GM21717 (cell line): ENCODE measurements at regions not wholly inside any gene's neighbourhood (a gene's known extent, or its start where the extent isn't known, plus 50 kb on each side); places are given as distances from the start of the nearest gene placed in this dataset.

Source experiments
- ATAC-seq: cut with Tn5 transposase; IDR thresholded peaks from one replicate; pipeline ENCODE4 v1.9.1; 2021; ENCODE audit warnings: mild to moderate bottlenecking, moderate library complexity; ENCODE audit not compliant: unreplicated experiment

DNA sequence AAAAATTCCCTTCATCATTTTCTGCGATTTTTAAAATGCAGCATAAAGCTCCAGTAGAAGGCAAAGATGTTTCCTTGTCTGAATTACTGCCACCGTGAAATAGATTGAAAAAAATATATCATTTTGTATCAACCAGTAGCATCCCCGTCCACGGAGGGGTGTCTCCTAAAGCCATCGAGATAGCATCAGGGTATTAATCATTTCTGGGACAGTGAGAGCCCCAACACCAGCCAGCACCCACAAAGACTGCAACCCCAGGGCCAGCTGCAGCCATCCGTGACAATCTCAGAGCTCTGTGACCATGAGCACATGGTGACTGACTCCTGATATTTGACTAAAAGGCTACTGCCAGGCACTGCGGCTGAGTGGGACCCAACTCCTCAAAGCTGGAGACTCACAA, 64.1 kb upstream of the SIX3 start:
- no peak for ATAC-seq

- ATAC-seq = no peak
Measured at GRCh38 chr2:44879269-44880124, 62.0 kb upstream of the SIX3 start.

DNA sequence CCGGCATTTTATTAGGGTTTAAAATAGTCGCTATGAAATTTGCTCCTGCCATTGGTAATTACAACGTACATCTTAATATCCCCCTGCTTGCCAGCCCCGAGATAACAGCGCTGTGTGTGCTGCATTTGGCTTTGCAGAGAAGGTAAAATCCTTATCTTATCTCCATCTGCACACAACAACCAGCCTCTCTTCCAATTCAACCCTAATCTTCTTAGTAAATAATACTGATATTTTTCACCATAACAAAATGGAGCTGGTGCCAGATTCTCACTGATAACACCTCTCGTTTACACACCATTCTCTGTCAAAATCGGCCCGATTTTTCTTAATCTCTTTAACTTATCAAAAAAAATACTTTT, 61.4 kb upstream of the SIX3 start:
- ATAC-seq = no peak

GRCh38 chr2:44881856-44882255, 59.6 kb upstream of the SIX3 start:
- ATAC-seq = no peak

- no peak for ATAC-seq
Measured at GRCh38 chr2:44883356-44883755, 58.1 kb upstream of the SIX3 start.

DNA sequence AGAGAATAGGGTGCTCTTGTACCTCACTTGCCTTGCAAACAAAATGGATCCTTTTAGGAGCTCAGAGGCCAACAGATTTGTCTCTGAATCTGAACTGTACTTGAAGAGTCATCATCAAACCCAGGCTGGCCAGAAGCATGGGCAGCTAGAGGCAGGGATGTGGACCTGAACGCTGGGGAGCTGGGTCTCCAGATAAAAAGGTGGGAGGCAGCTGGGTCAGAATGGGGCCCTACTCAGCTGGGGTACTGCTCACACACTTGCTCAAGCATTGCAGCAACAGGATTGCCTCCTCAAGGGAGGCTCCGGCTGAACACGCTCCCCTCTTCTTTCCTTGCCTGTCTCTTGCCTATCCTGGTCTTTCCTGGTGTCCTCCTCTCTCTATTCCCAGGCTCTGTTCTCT, 57.3 kb upstream of the SIX3 start:
- ATAC-seq = no peak

DNA sequence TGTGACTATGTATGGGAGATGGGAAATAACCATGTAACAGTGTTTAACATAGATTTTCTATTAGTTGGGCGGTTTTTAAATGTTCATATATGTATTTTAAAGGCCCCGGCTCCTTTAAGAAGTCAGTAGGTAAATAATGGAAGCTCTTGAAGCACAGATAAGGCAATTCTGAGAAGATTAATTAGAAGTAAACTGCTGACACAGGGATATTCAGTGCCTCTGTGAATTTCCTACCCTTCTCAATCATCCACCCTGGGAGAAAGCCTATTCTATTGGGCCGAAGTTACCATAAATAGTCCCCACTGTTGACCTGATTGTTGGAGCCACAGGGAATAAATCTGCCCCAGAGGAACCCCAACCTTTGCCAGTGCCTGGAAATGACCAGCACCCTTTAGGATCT, 56.8 kb upstream of the SIX3 start:
- ATAC-seq = no peak

DNA sequence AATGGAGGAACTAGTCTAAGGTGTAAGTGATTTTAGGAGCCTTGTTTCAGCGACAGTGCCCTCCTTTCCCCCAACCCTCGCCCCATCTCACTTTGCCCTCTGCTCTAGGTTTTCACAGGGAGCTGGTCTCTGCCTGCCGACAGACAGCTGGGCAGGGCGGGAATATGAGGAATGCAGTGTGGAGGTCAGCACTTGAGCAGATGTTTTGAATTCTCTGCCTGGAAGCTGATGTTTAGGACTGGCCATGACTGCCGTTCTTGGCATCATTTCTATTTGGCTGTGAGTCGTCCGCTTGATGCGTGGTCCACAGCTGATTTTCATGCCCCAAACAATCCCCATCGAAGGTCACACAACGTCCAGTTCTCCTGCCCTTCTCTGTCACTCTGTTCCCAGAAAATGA, 55.1 kb upstream of the SIX3 start:
- ATAC-seq = no peak

GRCh38 chr2:44889096-44889495, 52.4 kb upstream of the SIX3 start:
- ATAC-seq = no peak
